GM12891 (cell line): ENCODE measurements at regions not wholly inside any gene's neighbourhood (a gene's known extent, or its start where the extent isn't known, plus 50 kb on each side); places are given as distances from the start of the nearest gene placed in this dataset.

ENCODE experiments used
- PAX5 ChIP-seq: IDR thresholded peaks from 2 replicates; pipeline ENCODE4 v1.6.1; 2011; ENCODE audit warnings: low read length, moderate library complexity, mild to moderate bottlenecking; ENCODE audit not compliant: insufficient read depth, severe bottlenecking
- POLR2A ChIP-seq: IDR thresholded peaks from 2 replicates; pipeline ENCODE4 v1.6.1; 2011; ENCODE audit warnings: low read depth, low read length, control low read depth
- POLR2AphosphoS5 ChIP-seq: IDR thresholded peaks from 2 replicates; pipeline ENCODE4 v1.6.1; 2011; ENCODE audit warnings: low read depth, low read length, control low read depth
- TAF1 ChIP-seq: IDR thresholded peaks from 2 replicates; pipeline ENCODE4 v1.6.1; 2011; ENCODE audit warnings: low read depth, low read length, control low read depth

GRCh38 chrX:74180716-74181115, 123.3 kb upstream of the ZCCHC13 start:
- no peak for TF ChIP-seq POLR2A
- no peak for TF ChIP-seq POLR2AphosphoS5
- TF ChIP-seq TAF1, result no peak
- no peak for TF ChIP-seq PAX5
